ENCODE measurements at regions not wholly inside any gene's neighbourhood (a gene's known extent, or its start where the extent isn't known, plus 50 kb on each side); places are given as distances from the start of the nearest gene placed in this dataset.
"Not testable (repeated sequence)": the region's sequence is repeated elsewhere in the genome, so short reads cannot be mapped to it uniquely, and the experiment has no call there.

DNA sequence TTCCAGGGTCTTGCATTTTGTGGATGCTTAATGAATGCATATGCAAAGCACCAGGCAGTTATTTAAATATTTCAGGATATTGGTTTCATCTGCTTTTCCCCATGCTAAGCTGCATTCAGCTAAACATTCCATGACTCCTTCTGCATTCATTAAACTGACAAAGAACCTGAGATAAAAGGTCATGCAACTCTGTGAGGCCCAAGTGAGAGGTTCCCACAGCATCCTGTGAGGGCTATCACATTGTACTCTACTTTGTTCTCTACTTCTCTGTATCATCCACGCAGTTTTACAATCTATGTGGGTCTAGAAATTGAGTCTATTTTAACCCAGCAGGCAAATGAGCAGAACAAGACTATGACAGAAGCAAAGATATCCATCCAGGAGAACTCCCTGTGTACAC lies 86.4 kb upstream of the PRSS16 start:
- no peak for DNase-seq (ENCODE audit: low read depth)

- DNase-seq (ENCODE audit: low read depth), result no peak
Observed at GRCh38 chr6:27161603-27161945, 85.9 kb upstream of the PRSS16 start.

DNA sequence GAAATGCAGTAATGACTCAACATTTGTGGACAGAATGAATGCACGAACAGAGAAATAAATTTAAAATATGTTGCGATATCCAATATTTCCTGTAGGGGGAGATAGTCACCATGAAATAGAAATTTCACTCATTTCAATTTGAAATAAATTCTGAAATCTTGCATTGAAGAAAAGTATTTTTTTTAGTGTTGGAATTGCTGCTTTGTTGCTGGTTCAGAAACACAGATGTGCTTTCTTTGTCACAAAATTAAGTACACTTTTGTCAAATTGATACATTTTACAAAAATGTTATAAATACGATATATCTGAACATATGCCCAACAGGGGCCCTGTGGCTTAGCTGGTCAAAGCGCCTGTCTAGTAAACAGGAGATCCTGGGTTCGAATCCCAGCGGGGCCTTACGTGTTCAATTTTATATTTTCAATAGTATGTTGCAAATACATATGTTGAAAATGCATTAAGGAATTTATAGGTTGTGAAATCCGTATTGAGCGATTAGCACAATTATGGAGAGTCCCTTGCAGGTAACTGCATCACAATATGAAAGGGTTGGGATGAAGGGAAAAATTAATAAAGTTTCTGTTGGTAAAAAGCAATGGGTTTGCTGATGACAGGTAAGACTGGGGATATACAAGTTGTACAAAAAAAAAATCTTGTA lies 85.4 kb upstream of the PRSS16 start:
- DNase-seq (ENCODE audit: low read depth), result peak; percentile 42

GRCh38 chr6:27163834-27164233 lies 83.7 kb upstream of the PRSS16 start:
- DNase-seq (ENCODE audit: low read depth), result no peak

DNA sequence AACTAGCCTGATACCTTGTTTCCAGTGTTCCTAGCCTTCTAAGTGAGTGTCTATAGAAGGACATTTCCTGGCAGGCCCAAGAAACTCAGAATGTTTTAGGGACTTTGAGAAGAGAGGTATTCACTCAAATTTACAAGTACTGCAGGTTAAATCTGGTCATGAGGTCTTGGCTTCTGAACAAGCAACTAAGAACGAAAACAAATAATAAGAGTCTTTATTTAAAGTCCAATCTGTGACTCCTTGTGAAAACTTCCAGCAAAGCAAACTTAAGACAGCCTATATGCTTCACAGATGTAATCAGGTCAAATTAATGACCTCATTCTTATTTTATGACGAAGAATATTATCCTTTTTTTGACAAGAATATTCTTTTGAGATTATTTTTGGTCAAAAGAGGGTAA lies 79.4 kb upstream of the PRSS16 start:
- DNase-seq (ENCODE audit: low read depth), result no peak

DNA sequence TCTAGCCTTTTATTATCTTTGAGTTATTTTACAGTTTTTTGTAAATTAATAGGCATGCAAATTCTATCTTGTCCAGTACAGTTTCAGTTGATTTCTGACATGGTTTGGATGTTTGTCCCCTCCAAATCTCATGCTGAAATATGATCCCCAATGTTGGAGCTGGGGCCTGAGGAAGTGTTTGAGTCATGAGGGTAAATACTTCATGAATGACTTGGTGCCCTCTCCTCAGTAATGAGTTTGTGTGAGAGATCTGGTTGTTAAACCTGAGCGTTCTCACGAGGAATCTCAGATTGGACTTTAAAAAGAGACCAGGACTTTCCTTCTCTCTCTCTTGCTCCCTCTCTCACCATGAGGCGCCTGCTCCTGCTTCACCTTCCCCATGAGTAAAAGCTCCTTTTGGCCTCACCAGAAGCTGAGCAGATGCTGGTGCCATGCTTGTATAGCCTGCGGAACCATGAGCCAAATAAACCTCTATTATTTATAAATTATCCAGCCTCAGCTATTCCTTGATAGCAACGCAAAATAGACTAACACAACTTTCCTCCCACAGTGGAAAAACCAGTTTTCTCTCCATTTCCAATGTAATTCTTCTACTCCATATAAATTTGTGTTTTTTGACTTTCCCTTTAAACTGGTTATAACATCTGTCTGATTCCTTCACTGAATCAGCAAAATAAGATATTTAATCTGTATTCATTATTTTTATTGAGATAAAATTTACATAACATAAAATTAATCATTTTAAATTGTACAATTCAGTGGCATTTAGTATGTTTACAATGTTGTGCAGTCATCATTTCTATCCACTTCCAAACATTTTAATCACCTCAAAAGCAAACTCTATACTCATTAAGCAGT lies 78.7 kb upstream of the PRSS16 start:
- peak; percentile 34 for DNase-seq (ENCODE audit: low read depth)

- not testable (repeated sequence) for DNase-seq (ENCODE audit: low read depth)
Observed at GRCh38 chr6:27172524-27173231, 74.8 kb upstream of the PRSS16 start.

GRCh38 chr6:27173232-27173601 lies 74.3 kb upstream of the PRSS16 start:
- DNase-seq (ENCODE audit: low read depth), result not testable (repeated sequence)

DNA sequence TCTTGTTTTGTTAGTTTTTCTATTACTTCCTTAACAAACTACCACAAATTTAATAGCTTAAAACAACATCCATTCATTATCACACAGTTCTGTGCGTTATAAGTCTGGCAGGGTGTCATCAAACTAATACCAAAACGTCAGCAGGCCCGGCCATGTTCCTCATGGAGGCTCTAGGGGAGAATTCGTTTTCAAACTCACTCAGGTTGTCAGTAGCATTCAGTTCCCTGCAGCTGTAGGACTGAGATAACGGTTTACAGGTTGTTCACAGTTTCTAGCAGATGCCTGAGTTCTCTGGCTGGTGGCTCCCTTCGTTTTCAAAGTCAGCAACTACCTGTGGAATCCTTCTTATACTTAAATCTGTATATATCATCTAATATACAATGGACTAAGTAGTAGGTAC lies 72.5 kb upstream of the PRSS16 start:
- DNase-seq (ENCODE audit: low read depth), result no peak

- no peak for DNase-seq (ENCODE audit: low read depth)
Observed at GRCh38 chr6:27176096-27176495, 71.4 kb upstream of the PRSS16 start.

GRCh38 chr6:27176523-27177484 lies 70.7 kb upstream of the PRSS16 start:
- peak; percentile 27 for DNase-seq (ENCODE audit: low read depth)

DNA sequence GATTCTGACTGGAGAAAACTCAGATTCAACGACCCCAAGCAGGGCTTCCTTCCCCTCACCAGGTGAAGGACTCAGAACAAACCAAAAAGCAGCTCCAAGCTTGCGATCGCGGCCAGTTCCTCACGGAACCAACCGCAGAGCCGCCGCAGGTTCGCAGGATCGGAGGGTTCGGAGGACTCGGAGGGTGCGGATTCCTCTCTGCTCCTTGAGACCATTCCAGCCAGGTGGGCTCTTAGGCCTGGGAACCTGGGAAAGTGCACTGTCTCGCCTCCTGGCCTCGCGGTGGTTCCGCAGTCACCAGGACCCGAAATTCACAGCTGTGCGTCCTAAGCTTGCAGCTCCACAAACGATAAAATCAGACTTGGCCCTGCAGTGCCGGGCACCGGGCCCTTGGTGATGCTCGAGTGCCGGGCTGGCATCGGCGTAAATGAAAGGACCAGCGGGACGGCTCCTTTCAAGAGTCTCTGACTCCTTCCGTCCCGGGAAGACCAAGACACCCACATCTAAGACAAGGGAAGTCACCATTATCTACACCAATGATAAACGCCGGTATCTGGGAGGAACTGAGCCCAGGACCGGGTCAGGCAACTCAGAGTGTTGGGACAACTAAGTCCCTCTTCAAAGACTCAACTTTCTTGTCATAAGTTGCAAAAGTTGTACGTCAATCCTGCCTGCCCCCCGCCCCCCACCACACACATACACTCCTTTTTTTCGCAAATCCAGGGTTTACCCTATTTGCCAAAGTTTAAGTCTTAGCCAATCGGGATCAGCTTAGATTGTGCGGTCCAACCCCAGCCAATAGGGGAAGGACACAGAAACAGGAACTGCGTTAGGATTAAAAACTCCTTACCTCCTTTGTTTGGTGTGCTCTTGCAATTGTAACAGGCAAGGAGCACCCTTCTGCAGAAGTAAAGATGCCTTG lies 69.8 kb upstream of the PRSS16 start:
- peak; percentile 84 for DNase-seq (ENCODE audit: low read depth)

GRCh38 chr6:27178407-27178730 lies 69.1 kb upstream of the PRSS16 start:
- DNase-seq (ENCODE audit: low read depth), result no peak

GRCh38 chr6:27178860-27179259 lies 68.6 kb upstream of the PRSS16 start:
- no peak for DNase-seq (ENCODE audit: low read depth)

- DNase-seq (ENCODE audit: low read depth), result no peak
Observed at GRCh38 chr6:27183060-27183832, 64.3 kb upstream of the PRSS16 start.

DNA sequence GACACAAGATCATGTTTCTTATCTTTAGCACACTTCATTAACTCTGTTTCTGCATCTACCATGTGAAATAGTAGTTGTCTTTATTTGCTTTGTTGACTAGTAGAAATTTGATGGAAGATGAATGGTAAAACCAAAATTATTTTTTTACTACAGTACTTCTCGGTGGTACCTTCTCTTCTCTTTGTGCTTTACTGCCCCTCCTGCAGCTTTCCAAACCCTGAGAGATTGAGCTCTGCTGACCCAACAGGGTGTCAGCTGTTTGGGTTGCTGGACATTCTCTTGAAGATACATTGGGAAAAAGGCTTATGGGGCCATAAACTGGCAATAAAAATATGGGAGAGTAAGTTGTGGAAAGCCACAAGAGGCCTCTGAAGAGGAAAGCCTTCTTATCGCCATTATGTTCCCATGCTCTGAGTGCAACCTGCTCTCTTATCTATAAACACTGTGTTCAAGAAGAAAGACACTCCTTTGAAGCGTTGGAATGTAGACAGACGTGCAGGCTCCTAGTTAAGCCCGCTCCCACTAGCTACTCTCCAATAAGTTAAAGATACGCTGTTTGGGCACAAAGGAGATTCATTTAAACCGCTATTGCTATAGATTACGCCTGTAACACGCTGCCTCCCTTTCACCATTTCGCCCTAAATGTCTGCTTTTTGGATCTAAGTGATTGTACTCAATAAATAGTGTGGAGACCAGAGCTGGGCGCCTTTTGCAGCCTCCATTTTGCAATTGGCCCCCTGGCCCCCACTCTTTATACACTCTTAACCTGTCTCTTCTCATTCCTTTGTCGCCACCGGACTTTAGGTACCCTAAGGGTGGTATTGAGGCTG lies 60.1 kb upstream of the PRSS16 start:
- no peak for DNase-seq (ENCODE audit: low read depth)

DNA sequence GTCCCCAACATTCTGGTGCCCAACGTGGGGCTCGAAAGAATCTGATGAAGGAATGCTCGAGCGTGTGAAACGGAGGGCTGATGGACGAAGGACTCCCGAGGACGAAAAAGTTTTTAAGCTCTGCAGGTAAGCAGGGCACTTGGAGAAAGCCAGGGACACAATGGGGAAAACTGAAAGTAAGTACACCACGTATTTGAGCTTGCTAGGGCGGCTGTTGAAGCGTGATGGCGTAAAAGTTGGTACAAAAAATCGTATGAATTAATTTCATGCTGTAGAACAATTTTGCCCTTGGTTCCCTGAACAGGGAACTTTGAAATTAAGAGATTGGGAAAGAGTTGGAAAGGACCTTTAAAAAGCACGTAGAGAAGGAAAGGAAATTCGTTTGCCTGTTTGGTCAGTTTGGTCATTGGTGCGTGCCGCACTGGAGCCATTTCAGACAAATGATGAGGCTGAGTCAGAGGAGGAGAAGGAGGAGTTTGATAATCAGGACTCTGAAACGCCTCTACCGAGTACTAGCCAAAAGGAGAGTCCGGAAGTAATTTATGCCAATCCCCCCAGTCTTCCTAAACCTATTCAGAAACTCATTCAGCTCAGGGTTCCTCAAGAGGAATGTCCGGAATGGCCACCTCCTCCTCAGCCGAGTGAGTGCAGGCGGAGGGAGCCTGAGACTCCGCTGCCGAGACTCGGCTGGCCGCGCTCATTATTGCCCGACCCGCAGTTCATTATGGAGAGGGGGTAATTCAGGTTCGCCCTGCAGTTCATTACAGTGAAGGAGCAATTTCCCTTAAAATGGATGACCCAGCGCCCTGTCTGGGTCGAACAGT lies 59.2 kb upstream of the PRSS16 start:
- DNase-seq (ENCODE audit: low read depth), result peak; percentile 53

- peak; percentile 72 for DNase-seq (ENCODE audit: low read depth)
Observed at GRCh38 chr6:27188885-27189418, 58.5 kb upstream of the PRSS16 start.
